SKM-1 treated with dmso at 0.1 percent for 144 hours (cell line): ENCODE measurements at regions not wholly inside any gene's neighbourhood (a gene's known extent, or its start where the extent isn't known, plus 50 kb on each side); places are given as distances from the start of the nearest gene placed in this dataset.

Experiments used
- DNase-seq: peaks from one replicate; lab custom pipeline; 2025; ENCODE audit not compliant: unreplicated experiment; lab: John Stamatoyannopoulos, UW

DNA sequence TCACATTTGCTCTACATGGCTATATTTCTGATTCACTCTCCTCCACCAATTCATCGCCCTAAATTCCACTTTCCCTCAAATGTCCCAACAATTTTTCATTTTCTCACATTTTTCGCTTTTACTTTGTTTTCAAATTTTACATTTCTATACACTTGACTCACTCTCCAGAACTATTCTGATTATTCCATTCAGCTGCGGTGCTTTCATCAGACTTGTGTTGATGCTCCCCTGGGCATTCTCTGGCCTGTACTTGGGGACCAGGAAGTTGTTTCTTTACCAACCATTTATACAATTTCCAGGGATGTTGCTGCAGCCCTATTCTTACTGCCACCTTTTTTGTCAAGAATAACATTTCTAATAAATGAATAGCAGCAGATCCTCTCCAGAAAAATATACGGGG is 444.8 kb downstream of the MAFB start:
- no peak for DNase-seq

DNA sequence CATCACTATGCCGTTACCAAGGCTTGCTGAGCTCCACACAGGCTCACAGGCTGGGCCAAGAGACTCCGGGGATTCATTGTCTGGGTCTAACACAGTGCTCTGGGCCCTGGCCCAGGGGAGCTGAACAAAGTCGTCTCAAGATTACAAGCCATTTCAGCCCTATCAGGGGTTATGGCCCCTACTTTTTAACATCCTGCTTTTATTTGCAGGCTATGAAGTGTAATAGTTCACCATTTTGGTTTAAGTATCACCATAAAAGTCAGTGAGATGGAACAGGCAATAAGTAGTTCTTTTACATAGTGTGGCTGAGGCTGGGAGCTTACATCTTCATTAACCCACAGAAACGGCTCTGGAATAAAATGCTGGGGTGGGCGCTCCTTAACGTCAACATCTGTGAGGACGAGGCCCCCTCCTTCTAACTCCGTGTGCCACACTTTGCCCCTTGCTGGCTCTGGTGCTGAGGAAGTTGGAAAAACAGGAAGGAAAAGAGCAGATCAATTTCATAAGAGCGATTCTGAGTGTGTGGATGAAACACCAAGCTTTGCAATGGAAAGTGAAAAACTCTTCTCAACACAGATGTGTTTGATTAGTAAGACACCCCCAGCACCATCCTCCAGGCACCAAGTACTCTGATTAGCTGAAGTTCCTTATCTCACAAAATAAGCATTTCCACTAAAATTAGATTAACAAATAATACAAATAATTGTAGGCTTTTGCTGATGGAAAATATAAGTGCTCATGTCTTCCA is 447.3 kb downstream of the MAFB start:
- no peak for DNase-seq

DNA sequence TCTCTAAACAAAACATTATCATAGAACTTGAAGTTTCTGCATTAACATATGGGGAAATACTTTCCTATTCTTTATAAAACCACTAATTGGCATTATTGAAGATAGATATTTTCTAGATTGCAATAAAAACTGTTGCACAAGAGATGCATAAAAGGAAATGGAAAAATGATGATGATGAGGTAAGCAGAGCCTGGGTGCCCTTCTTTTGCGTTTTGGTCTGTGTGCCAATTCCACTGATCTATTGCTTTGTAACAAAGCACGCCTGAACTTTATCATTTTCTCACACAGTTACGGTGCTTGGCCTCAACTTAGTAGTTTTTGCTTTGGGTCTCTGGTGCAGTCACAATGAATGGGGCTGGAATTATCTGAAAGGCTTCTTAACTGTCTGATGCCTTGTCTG is 450.5 kb downstream of the MAFB start:
- DNase-seq: no peak

DNA sequence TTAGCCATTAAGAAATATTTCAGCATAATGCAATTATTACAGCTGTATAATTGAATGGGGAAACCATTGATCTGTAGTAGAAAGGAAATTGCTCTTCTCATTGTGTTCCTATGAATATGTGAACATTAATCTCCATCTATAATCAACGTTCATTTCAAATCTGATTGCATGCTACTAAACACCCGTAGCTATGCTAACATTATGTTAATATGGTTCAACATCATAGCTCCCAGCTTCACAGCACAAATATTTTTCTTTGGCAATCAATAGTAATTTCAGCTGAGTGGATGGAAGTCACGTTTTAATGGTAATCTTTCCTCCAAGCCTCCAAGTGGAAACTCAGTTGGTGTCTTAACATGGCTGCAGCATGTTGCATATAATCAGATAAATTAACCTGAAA is 454.4 kb downstream of the MAFB start:
- no peak for DNase-seq

DNA sequence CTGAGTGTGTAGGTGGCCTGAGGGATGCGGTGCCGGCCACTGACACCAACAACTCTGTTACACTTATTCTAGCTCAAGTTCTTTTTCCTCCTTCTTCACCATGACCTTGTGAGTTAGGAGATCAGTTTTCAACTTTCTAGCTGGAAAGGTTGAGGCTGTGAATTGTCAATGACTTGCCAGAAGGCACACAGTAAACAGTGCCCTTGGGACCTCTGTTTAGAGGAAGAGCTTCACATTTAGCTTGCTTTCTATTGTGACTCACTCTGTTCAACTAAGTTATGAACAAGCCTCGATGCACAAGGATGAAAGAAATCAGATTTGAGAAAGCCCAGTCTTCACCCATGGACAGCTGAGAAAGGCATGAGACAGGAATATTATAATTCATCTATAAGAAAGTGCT is 455.6 kb downstream of the MAFB start:
- no peak for DNase-seq

DNA sequence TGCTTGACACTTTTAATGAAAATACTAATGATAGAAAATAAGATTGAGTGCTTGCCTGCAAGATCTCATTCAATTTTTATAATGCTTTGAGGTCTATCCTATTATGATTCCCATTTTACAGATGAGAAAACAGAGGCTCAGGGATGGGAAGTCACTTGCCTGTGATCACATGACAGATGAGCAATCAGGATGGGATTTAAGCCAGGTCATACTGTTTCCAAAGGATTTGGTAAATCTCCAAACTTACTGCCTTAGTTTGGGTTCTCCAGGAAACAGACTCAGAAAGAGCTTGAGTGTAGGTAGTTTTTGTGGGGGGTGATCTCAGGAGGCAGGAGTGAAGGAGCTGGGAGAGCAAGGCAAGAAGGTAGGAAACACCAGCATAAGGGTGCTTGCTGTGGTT is 456.3 kb downstream of the MAFB start:
- no peak for DNase-seq

DNA sequence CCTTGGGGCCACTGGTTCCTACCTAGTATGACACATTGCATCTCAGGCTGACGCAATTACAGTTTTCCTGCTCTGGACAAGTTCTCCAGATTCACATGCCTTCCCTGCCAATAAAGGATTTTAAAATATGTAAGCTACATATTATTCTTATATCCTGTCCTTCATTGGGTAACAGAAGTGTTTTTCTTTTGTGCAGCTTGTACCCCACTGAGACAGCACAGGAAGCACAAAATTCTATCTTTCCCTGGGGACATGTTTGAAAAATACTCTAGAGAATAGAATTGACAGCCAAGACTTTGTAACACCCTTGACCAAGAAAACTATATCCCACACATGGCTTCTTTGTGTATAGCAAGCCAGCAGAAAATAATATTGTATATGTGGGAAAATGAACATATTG is 456.8 kb downstream of the MAFB start:
- no peak for DNase-seq

DNA sequence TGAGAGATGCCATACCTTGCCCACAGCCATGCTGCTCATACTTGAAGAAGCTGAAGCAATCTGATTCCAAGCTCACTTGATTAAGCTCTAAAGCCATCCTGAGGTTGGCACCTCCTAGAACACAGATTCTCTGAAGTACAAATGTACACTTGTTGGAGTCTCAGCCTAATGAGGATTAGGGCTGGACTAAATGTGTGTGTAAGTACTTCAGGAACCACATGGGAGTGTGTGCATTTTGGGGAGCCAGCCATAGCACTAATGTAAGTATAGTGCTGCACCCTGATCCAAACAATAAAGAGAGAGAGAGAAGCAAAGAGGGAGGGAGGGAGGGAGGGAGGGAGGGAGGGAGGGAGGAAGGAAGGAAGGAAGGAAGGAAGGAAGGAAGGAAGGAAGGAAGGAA is 458.6 kb downstream of the MAFB start:
- DNase-seq: no peak

DNA sequence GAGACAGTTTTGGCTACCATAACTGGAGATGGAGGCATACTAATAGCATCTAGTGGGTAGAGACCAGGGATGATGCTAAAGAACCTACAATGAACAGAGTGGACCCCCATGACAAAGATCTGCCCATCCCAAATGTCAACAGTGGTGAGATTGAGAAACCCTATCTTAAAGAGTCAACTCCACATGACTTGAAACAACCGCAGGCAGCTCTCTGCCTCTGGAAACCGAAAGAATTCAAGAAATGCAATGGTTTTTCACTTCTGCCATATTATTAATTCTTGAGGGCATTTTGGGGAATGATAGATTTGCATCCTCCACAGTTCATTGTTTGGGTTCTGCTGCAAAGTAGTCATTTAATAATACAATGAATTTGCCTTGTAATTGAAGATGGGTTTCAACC is 463.4 kb downstream of the MAFB start:
- no peak for DNase-seq

DNA sequence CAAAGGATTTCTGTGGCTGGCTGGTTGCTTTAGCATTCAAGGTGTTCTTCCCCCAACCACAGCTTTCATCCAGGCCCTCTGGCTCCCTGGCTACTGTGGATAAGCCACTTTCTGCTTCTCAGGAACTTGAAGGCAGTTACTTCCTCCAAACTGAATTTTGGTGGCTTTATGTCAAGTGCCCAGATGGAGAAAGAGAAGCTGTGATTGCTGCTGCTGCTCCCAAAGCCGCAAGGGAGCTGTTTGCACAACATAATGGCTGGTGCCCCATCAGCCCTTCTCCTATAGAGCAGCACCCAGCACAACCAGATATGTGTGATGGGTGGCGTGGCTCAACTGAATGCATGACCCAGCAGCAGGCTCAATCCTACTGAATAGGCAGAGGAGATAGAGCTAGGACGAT is 465.2 kb downstream of the MAFB start:
- no peak for DNase-seq

DNA sequence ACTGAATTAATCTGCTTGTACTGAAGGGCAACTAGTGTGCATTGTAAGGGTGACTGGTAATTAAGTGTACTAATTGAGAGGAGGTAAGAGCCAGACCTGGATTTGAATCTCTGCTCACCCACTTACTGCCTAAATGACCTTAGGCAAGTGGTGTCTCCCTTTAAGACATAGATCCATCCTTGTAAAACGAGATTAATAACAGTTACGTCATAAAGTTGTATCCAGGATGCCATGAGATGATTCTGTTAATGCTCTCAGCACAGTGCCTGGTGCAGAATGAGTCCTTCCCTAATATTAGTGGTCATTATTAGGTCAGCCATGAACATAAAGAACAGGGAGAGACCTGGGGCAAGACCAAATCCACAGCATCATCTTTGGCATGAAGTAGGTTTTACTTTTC is 470.1 kb downstream of the MAFB start:
- no peak for DNase-seq

DNA sequence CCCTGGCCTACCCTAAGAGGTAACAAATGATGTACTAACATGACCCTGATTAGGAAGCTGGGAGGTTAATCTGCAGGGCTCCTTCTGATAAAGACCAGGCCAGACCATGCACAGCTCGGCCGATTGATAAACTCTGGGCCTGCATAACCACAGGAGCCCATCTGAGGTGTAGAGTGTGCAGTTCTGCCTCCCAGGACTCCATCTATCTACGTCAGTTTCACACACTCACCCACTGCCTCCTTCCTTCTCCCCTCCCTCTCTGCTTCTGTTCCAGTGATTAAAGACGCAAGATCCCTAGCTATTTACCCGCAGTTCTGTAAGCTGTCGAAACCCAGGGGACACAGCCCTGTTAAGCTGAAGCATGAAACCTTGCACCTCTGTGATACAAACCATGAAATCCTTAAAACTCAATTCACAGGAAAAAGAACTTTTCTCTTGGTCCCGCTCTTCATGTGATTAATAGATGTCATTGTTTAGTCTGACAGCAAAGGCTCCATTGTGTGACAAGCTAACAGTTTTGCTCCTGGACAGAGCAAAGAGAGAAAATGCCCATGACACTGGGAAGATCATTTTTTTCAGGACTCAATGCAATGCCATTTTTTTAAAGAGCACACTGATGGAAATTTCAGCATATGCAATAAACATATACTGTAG is 470.6 kb downstream of the MAFB start:
- DNase-seq: no peak

DNA sequence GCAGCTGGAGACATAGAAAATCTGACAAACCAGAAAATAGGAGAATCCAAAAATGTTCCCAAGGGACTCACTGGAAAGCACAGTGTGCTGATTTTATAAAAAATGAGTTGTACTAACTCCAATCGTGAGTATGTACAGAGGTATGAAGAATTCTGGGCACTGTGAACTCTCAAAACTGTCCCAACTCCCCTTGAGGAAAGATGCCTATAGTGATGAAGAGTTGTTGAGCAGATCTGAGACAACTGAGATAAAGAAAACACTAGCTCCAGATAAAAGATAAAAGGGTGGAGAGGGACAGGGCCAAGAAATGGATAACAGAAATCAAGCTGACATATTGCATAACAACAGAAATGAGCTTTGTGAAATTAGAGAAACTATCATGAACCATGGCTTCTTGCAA is 481.4 kb downstream of the MAFB start:
- DNase-seq: no peak

DNA sequence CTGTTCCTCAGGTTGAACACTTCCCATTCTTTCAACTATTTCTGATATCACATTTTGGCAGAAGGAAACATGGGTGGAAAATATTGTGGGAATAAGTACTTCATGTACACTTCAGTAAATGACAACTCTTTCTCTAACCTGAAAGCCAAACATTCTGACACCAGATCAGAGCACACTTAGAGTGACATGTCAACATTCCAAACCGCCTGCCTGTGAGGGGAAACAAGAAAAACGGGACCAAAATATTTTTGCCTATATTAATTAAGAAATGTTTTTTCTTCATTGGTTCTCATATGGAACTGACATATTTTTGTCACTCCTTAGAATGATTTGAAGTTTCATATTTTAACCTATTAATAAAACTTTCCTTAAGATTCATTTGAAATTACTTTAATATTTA is 483.1 kb downstream of the MAFB start:
- no peak for DNase-seq

DNA sequence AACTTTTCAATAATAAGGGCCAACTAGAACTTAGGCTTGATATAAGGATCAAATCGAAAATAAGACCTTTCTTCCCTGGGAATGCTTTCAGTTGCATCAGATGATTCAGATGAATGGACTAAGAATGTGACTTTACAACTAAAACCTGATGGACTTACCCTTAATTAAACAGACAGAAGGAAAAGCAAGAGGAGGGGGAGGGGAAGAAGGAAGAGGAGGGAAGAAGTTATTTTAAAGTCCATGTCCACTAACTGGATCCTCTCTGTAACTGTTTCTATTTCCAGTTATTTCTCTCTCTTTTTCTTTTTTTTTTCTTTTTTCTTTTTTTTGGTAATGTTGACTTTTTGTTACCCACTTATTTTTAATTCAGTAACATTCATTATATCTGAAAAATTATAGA is 486.0 kb downstream of the MAFB start:
- DNase-seq: no peak

DNA sequence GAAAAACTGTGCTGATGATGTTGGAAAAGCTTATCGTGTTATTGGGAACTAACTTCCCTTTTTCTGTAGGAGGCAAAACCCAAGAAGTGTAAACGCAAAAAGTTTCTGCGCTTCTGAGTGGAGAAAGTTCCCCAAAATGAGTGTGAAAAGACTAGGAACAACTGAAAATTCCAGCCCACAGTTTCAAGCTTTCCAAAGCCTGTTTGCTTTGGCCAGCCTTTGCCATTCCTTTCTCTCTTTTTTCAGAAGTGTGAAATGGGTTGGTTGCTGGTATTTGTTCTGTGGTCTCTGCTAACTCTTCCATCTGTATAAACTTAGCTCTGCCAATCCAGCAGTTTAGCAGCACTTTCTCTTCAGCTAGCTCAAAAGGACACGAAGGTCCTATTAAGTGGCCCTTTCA is 491.3 kb downstream of the MAFB start:
- DNase-seq: no peak

DNA sequence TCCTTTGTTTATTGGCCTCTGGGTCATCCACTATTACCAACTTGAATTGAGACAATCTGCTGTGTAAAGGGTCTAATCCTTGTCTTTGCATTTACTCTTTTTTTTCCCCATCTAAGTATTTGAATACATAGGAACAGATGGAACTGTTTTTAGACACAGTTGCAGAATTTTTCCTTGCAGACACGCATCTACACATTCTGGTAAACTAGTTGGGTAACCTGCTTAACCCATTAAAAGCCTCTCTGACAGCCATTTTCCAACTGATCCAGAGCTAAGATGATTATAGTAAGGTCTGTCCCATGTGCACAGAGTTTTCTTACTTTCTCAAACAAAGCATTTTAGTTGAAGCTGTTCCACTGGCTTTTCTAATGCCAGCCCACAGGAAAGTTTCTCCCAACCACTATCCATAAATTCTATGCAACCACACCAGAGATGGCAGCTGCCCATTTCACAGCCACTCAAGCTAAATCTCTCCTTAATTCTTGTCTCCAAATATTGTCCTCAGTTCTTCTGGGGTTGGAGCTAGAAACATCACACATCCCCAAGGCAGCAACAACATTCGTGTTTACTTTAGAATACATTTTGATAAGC is 492.1 kb downstream of the MAFB start:
- no peak for DNase-seq

DNA sequence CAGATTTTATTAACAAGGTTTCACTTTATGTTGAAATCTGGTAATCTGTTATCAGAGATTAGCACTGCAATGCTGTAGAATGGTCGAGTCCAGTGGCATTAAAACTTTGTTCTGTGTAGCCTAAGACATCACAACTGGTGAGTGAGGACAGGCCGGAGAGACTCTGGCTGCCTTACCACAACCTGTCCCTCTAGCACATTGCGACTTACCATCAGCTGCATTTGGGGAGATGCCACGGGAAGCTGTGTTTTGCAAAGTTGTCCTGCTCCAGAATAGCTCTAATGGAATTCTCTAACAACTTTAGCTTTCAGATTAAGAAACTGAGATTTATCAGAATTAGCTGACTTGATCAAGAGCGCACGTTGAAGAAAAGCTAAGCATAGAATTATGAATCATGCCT is 493.3 kb downstream of the MAFB start:
- DNase-seq: no peak

DNA sequence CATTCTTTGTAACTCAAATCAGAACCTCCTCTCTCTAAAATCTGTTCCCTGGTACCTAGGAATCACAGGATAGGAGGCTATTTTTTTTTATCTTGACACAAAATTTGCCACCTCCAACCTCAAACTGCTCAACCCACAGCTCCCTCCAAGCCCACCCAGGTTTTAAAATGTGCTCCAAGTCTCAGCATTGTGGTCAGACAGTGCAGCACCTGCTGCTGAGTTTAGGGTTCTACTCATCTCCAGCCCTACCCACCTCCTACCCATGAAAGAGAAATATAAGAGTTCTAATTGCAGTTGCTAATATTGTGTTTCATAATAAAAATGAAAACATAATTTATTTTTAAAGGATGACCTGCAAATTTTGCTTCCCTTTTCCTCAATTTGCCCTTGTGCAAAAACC is 496.5 kb downstream of the MAFB start:
- no peak for DNase-seq

DNA sequence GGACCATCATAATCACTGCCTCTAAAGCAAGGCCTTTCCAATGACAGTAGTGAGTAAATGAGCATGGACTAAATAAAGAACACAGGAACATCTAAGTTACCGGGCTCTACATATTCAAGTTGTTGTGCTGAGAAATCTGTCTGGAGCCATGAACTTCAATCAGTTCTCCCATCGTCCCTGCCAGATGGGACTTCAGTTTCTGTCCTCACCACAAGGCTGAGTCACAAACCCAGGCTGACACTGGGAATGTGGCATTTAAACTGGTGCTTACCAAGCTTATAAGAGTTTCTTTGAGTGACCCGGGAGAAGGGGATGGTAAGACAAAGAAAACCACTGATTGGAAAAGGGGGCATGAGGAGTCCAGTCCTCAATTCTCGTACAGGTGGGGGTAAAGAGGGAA is 497.0 kb downstream of the MAFB start:
- DNase-seq: no peak

DNA sequence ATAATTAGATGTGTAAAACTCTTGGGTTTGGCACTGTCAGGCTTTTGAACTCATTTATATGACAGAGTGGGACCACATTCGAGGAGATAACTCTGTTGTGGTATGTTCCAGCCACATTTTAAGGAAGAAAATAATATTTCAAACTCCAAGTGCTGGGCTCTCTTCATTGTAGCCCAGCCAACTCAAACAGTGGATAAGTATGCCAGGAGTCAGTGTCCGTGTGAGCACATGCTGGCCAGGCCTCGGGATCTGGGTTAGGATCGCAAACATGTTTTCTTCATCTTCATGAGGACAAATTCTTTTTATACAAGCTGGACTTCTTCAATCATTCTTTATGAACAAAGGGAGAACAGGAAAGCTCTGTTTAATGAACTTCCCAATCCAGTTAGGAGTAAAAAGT is 497.5 kb downstream of the MAFB start:
- DNase-seq: no peak

DNA sequence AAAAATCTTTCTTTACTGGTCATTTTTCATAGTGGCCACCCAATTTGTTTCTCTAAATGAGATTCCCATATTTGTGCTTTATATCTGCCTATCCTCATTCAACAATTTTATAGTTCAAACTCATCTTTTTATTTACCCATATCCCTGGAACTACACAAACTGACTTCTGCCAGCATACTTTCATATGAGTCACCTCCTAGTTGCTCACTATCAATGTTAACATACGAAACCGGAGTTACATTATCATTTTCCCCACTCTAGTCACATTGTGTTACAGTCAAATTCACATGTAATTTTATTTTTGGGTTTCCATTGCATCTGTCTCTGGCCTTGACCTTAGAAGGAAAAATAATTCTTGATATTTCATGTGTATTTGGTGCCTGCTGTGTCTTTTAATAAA is 499.4 kb downstream of the MAFB start:
- no peak for DNase-seq

DNA sequence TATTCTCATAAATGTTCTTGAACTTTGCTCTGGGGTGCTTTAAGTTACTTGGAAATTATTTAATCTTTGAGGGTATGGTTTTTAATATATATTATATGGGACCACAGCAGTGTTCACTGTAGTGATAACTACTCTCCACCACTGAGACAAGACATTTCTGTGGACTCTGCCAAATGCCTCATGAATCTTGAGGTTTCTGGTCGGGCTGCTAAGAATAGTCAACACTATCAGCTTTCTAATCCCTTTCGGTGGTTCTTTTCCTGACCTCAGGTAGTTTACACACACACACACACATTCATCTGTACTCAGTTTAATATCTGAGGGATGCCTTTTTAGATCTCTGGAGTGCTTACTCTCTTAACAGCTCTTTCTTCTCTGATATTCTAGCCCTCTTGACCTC is 500.7 kb downstream of the MAFB start:
- no peak for DNase-seq
